ENCODE measurements at regions not wholly inside any gene's neighbourhood (a gene's known extent, or its start where the extent isn't known, plus 50 kb on each side); places are given as distances from the start of the nearest gene placed in this dataset.

DNA sequence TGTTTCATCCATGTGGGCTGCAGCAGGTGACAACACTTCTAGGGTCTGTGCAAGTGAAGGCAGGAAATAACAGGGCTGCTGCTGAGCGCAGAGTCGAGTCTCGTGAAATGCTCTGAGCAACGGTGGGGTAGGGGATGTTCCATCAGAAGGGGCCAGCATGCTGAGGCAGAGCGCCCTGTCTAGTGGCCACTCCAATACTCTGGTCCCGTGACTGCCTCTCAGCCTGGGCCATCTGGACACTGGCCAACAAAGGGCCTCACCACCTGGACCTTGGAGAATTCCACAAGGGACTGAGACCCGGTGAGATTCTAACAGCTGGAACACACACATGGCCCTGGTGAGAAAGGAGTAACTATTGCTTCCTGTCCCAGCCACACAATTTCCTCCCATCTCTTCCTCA, 375.7 kb downstream of the SHANK2 start:
- TF ChIP-seq, protein P1, sequence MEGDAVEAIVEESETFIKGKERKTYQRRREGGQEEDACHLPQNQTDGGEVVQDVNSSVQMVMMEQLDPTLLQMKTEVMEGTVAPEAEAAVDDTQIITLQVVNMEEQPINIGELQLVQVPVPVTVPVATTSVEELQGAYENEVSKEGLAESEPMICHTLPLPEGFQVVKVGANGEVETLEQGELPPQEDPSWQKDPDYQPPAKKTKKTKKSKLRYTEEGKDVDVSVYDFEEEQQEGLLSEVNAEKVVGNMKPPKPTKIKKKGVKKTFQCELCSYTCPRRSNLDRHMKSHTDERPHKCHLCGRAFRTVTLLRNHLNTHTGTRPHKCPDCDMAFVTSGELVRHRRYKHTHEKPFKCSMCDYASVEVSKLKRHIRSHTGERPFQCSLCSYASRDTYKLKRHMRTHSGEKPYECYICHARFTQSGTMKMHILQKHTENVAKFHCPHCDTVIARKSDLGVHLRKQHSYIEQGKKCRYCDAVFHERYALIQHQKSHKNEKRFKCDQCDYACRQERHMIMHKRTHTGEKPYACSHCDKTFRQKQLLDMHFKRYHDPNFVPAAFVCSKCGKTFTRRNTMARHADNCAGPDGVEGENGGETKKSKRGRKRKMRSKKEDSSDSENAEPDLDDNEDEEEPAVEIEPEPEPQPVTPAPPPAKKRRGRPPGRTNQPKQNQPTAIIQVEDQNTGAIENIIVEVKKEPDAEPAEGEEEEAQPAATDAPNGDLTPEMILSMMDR (IDR thresholded peaks at IDR 0.05): no peak
- no peak for TF ChIP-seq EP300 (IDR thresholded peaks at IDR 0.05)
